ENCODE measurements at regions not wholly inside any gene's neighbourhood (a gene's known extent, or its start where the extent isn't known, plus 50 kb on each side); places are given as distances from the start of the nearest gene placed in this dataset.
A peak's percentile ranks its signal among the peaks of the same experiment; 100 is the strongest.

- Histone ChIP-seq H3K27me3 (no peaks in the 10 kb centered on the region), H3K9me3 (no peaks in the 10 kb centered on the region), H3K27ac (replicated peaks in 1 of 4) (no peak overlapping the region), H3K36me3 (no peaks in the 10 kb centered on the region), H3K4me1 (peaks cover 0 to 42% (median 32%) of the 10 kb centered on the region in 4 donors), H3K4me3 (no peak overlapping the region)
- 85% methylated on average over 5 of the region's 5 CpGs for WGBS
- intact Hi-C loops (cut with DNase I), result no loop called here
- DNase-seq (ENCODE audit: extremely low spot score), result no peak
- TF ChIP-seq POLR2A (IDR thresholded peaks at IDR 0.05; ENCODE audit: low read depth), result no peak
- no peak for TF ChIP-seq CTCF (IDR thresholded peaks at IDR 0.05)
- no peak for TF ChIP-seq EP300 (IDR thresholded peaks at IDR 0.05)
- no peak for TF ChIP-seq POLR2AphosphoS5 (IDR thresholded peaks at IDR 0.05)
These were observed 102.0 kb upstream of the IGSF10 start for GRCh38 chr3:151562891-151563290.

GRCh38 chr3:151561878-151562277 is 101.0 kb upstream of the IGSF10 start:
- WGBS, result 61% methylated on average over 3 of the region's 3 CpGs
- Histone ChIP-seq H3K4me3 (no peak overlapping the region), H3K27ac (replicated peaks in 1 of 4) (no peak overlapping the region), H3K27me3 (no peaks in the 10 kb centered on the region), H3K36me3 (no peaks in the 10 kb centered on the region), H3K9me3 (no peaks in the 10 kb centered on the region), H3K4me1 (peaks cover 0 to 37% (median 27%) of the 10 kb centered on the region in 4 donors)
- TF ChIP-seq POLR2AphosphoS5 (IDR thresholded peaks at IDR 0.05) (no peak), EP300 (IDR thresholded peaks at IDR 0.05) (no peak)
- intact Hi-C loops (cut with DNase I), result no loop called here
- DNase-seq (ENCODE audit: extremely low spot score), result no peak

GRCh38 chr3:151560738-151561137 is 99.9 kb upstream of the IGSF10 start:
- peak overlapping the region in 1 of 4 donors; percentile 15 for H3K27ac ChIP-seq (replicated peaks in 1 of 4)
- H3K27me3 ChIP-seq, result no peaks in the 10 kb centered on the region
- DNase-seq (ENCODE audit: extremely low spot score), result no peak
- no peak overlapping the region for H3K4me3 ChIP-seq
- H3K9me3 ChIP-seq, result no peaks in the 10 kb centered on the region
- 36% methylated on average over 2 of the region's 2 CpGs for WGBS
- TF ChIP-seq EP300 (IDR thresholded peaks at IDR 0.05) (no peak), POLR2A (IDR thresholded peaks at IDR 0.05; ENCODE audit: low read depth) (no peak), POLR2AphosphoS5 (IDR thresholded peaks at IDR 0.05) (no peak), CTCF (IDR thresholded peaks at IDR 0.05) (no peak)
- H3K36me3 ChIP-seq, result no peaks in the 10 kb centered on the region
- peaks cover 0 to 44% (median 29%) of the 10 kb centered on the region in 4 donors for H3K4me1 ChIP-seq
- intact Hi-C loops (cut with DNase I), result no loop called here

GRCh38 chr3:151559736-151560135 is 98.9 kb upstream of the IGSF10 start:
- intact Hi-C loops (cut with DNase I), result no loop called here
- H3K4me3 ChIP-seq, result no peak overlapping the region
- peaks cover 0 to 44% (median 29%) of the 10 kb centered on the region in 4 donors for H3K4me1 ChIP-seq
- no peak for DNase-seq (ENCODE audit: extremely low spot score)
- no peaks in the 10 kb centered on the region for H3K36me3 ChIP-seq
- 82% methylated on average over 5 of the region's 5 CpGs for WGBS
- no peaks in the 10 kb centered on the region for H3K9me3 ChIP-seq
- no peaks in the 10 kb centered on the region for H3K27me3 ChIP-seq
- TF ChIP-seq POLR2AphosphoS5 (IDR thresholded peaks at IDR 0.05) (no peak), CTCF (IDR thresholded peaks at IDR 0.05) (no peak), EP300 (IDR thresholded peaks at IDR 0.05) (no peak), POLR2A (IDR thresholded peaks at IDR 0.05; ENCODE audit: low read depth) (no peak)
- no peak overlapping the region for H3K27ac ChIP-seq (replicated peaks in 1 of 4)

- Histone ChIP-seq H3K27me3 (no peaks in the 10 kb centered on the region), H3K27ac (replicated peaks in 1 of 4) (no peak overlapping the region), H3K36me3 (no peaks in the 10 kb centered on the region), H3K4me1 (peaks cover 0 to 44% (median 29%) of the 10 kb centered on the region in 4 donors), H3K9me3 (no peaks in the 10 kb centered on the region), H3K4me3 (no peak overlapping the region)
- TF ChIP-seq EP300 (IDR thresholded peaks at IDR 0.05) (no peak), POLR2AphosphoS5 (IDR thresholded peaks at IDR 0.05) (no peak), CTCF (IDR thresholded peaks at IDR 0.05) (no peak), POLR2A (IDR thresholded peaks at IDR 0.05; ENCODE audit: low read depth) (no peak)
- DNase-seq (ENCODE audit: extremely low spot score), result no peak
- intact Hi-C loops (cut with DNase I), result no loop called here
These were observed 97.8 kb upstream of the IGSF10 start for GRCh38 chr3:151558661-151559060.
